ENCODE measurements at regions not wholly inside any gene's neighbourhood (a gene's known extent, or its start where the extent isn't known, plus 50 kb on each side); places are given as distances from the start of the nearest gene placed in this dataset.

DNA sequence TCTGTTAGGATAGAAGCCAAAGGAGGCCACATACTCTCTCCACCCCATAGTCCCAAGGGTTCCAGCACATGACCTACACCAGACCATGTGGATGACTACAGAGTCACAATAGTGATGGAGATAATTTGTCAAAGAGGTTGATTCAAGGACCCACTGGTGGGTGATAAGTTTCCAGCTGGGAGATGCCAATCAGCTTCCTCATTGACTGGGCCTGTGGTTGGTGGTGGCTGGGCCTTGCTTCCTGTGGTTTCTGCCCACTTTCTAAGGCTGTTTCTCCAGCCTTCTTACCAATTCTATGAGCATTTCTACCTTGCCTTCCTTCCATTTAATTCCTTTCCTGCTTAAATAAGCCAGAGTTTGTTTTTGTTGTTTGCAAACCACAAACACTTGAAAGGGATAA is 95.5 kb upstream of the CPEB2 start:
- Histone ChIP-seq H2AK5ac (ENCODE audit: insufficient read length, low read length) (no peak overlapping the region), H3K23ac (ENCODE audit: insufficient read length, low read depth, low read length) (no peak overlapping the region), H3K56ac (ENCODE audit: insufficient read length, low read depth, low read length) (no peak overlapping the region), H3K14ac (ENCODE audit: insufficient read depth, low read length) (no peak overlapping the region), H3K9me3 (ENCODE audit: control insufficient read depth, low read depth, low read length) (no peaks in the 10 kb centered on the region), H4K20me1 (ENCODE audit: control insufficient read depth, insufficient read depth, insufficient read length) (no peaks in the 10 kb centered on the region), H3K4ac (ENCODE audit: low read depth, low read length) (no peak overlapping the region), H3T11ph (ENCODE audit: low read length) (no peak overlapping the region), H3K79me1 (ENCODE audit: insufficient read depth, low read depth, low read length, poor library complexity, severe bottlenecking) (no peaks in the 10 kb centered on the region), H4K5ac (ENCODE audit: insufficient read length, low read depth, low read length) (no peak overlapping the region), H3K23me2 (ENCODE audit: insufficient read length, low read depth, low read length, poor library complexity, severe bottlenecking) (no peaks in the 10 kb centered on the region), H4K8ac (replicated peaks; ENCODE audit: insufficient read length, low read depth, low read length) (no peak overlapping the region), H2BK20ac (ENCODE audit: low read depth, low read length, poor library complexity, severe bottlenecking) (no peak overlapping the region), H3K27ac (ENCODE audit: insufficient read length, low read depth, low read length) (no peak overlapping the region), H4K91ac (ENCODE audit: insufficient read length, low read depth, low read length) (no peak overlapping the region), H3K9ac (ENCODE audit: extremely low read depth, insufficient read length, low read length) (no peak overlapping the region), H3K79me2 (ENCODE audit: insufficient read depth, low read length) (no peaks in the 10 kb centered on the region), H2BK5ac (ENCODE audit: insufficient read length, low read length) (no peak overlapping the region), H3K18ac (ENCODE audit: insufficient read length, low read depth, low read length) (no peak overlapping the region), H3K27me3 (ENCODE audit: insufficient read depth, low read length) (no peaks in the 10 kb centered on the region), H3K4me2 (ENCODE audit: insufficient read depth, insufficient read length, low read length) (no peak overlapping the region), H2BK120ac (ENCODE audit: low read depth, low read length, poor library complexity, severe bottlenecking) (no peak overlapping the region), H2BK15ac (ENCODE audit: low read depth, low read length) (no peak overlapping the region), H3K4me1 (ENCODE audit: insufficient read depth, low read length) (no peaks in the 10 kb centered on the region), H2BK12ac (ENCODE audit: insufficient read length, low read depth, low read length) (no peak overlapping the region), H2AFZ (ENCODE audit: low read length) (no peak overlapping the region)
- Mint-ChIP-seq H3K36me3 (ENCODE audit: insufficient read depth in 1 of 3, low read depth in 3 of 3) (no peaks in the 10 kb centered on the region), H3K4me3 (no peak overlapping the region), H3K9me3 (no peaks in the 10 kb centered on the region), H3K27ac (no peak overlapping the region), H3K27me3 (ENCODE audit: low read depth) (peaks cover 3% of the 10 kb centered on the region), H3K4me1 (peaks cover 8 to 9% of the 10 kb centered on the region in 2 experiments)
- DNase-seq: no peak
- no peak for TF ChIP-seq CTCF (conservative IDR thresholded peaks at IDR 0.05)

All from H9 (cell line).